Liver (tissue), 8 donors: ENCODE measurements at regions not wholly inside any gene's neighbourhood (a gene's known extent, or its start where the extent isn't known, plus 50 kb on each side); places are given as distances from the start of the nearest gene placed in this dataset.

Source experiments
- DNase-seq: peaks from one replicate; pipeline ENCODE4 v3.0.0-alpha.2; 2017; ENCODE audit warnings: low spot score
- H3K27ac ChIP-seq, 2 donors: one replicate each; pipeline ENCODE4 v1.7.0; 2013; ENCODE audit warnings: inconsistent platforms in 2 of 2, low read length in 2 of 2, control low read depth in 1 of 2, low read depth in 1 of 2, mild to moderate bottlenecking in 1 of 2
- H3K27me3 ChIP-seq, 4 donors: one replicate each; pipeline versions ENCODE4 v1.6.1 to v1.7.0; 2013; ENCODE audit warnings: low read length in 3 of 4, inconsistent platforms in 1 of 4, mild to moderate bottlenecking in 1 of 4, moderate library complexity in 1 of 4; ENCODE audit not compliant: control insufficient read depth in 4 of 4, insufficient read depth in 4 of 4
- H3K36me3 ChIP-seq, 4 donors: one replicate each; pipeline versions ENCODE4 v1.6.1 to v1.7.0; 2013; ENCODE audit warnings: low read length in 3 of 4, mild to moderate bottlenecking in 3 of 4, low read depth in 1 of 4, moderate library complexity in 1 of 4; ENCODE audit not compliant: control insufficient read depth in 4 of 4, insufficient read depth in 3 of 4
- H3K4me1 ChIP-seq, 4 donors: one replicate each; pipeline versions ENCODE4 v1.6.1 to v1.7.0; 2013; ENCODE audit warnings: low read length in 3 of 4, mild to moderate bottlenecking in 3 of 4, moderate library complexity in 1 of 4; ENCODE audit not compliant: control insufficient read depth in 4 of 4, insufficient read depth in 4 of 4
- H3K4me3 ChIP-seq, 3 donors: one replicate each; pipeline versions ENCODE4 v1.6.1 to v1.7.0; 2013; ENCODE audit warnings: low read length in 3 of 3, control low read depth in 1 of 3, low read depth in 1 of 3, mild to moderate bottlenecking in 1 of 3
- H3K9ac ChIP-seq, 2 donors: one replicate each; pipeline ENCODE4 v1.7.0; 2013; ENCODE audit warnings: low read length in 2 of 2, mild to moderate bottlenecking in 2 of 2, moderate library complexity in 2 of 2, control low read depth in 1 of 2, low read depth in 1 of 2
- H3K9me3 ChIP-seq, 4 donors: one replicate each; pipeline versions ENCODE4 v1.6.1 to v1.7.0; 2013; ENCODE audit warnings: low read length in 3 of 4; ENCODE audit not compliant: control insufficient read depth in 4 of 4
- EGR1 ChIP-seq, 2 donors: IDR thresholded peaks; 2 replicates each; pipeline ENCODE4 v1.6.1; 2016 to 2018; ENCODE audit warnings: antibody characterized with exemption in 2 of 2, low read depth in 2 of 2
- FOXA1 ChIP-seq: IDR thresholded peaks from 2 replicates; pipeline ENCODE4 v1.6.1; 2016; ENCODE audit warnings: antibody characterized with exemption
- FOXA2 ChIP-seq: IDR thresholded peaks from 2 replicates; pipeline ENCODE4 v1.6.1; 2016; ENCODE audit warnings: antibody characterized with exemption
- GABPA ChIP-seq, 2 donors: IDR thresholded peaks in 1 of 2; conservative IDR thresholded peaks in 1 of 2; 2 replicates each; pipeline ENCODE4 v1.6.1; 2016; ENCODE audit warnings: antibody characterized with exemption in 2 of 2, mild to moderate bottlenecking in 1 of 2, moderate library complexity in 1 of 2
- HNF4A ChIP-seq, 2 donors: conservative IDR thresholded peaks; 2 replicates each; pipeline ENCODE4 v1.6.1; 2016; ENCODE audit warnings: antibody characterized with exemption in 2 of 2, mild to moderate bottlenecking in 2 of 2
- JUND ChIP-seq, 2 donors: IDR thresholded peaks; 2 replicates each; pipeline ENCODE4 v1.6.1; 2016; ENCODE audit warnings: antibody characterized with exemption in 2 of 2
- NR2F2 ChIP-seq: IDR thresholded peaks from 2 replicates; pipeline ENCODE4 v1.6.1; 2016; ENCODE audit warnings: antibody characterized with exemption
- RAD21 ChIP-seq, 2 donors: IDR thresholded peaks; 2 replicates each; pipeline ENCODE4 v1.6.1; 2016; ENCODE audit warnings: antibody characterized with exemption in 2 of 2, mild to moderate bottlenecking in 2 of 2
- REST ChIP-seq: IDR thresholded peaks from 2 replicates; pipeline ENCODE4 v1.6.1; 2016; ENCODE audit warnings: antibody characterized with exemption, mild to moderate bottlenecking
- TAF1 ChIP-seq: conservative IDR thresholded peaks from 2 replicates; pipeline ENCODE4 v1.6.1; 2016; ENCODE audit warnings: antibody characterized with exemption, mild to moderate bottlenecking
- YY1 ChIP-seq: IDR thresholded peaks from 2 replicates; pipeline ENCODE4 v1.6.1; 2016; ENCODE audit warnings: antibody characterized with exemption, mild to moderate bottlenecking
- ZBTB33 ChIP-seq: IDR thresholded peaks from 2 replicates; pipeline ENCODE4 v1.6.1; 2016; ENCODE audit warnings: antibody characterized with exemption
- WGBS: extraction: QIAGEN DNeasy Blood & Tissue Kit; methylation state at CpG from one replicate; pipeline ENCODE4 v1.1.7; 2013; 5-methylcytosine and 5-hydroxymethylcytosine counted together
- TF ChIP-seq, protein P1 (sequence below): IDR thresholded peaks from 2 replicates; pipeline ENCODE4 v1.6.1; 2016; ENCODE audit warnings: antibody characterized with exemption
- TF ChIP-seq, protein P2 (sequence below): fragments of 150-350 bp; IDR thresholded peaks from 2 replicates; pipeline ENCODE4 v1.5.1; 2017; ENCODE audit warnings: improper control_type of control experiment, low read depth, low read length; ENCODE audit not compliant: missing input control
- donor health status: healthy.
- donor health status: healthy.
- donor health status: healthy.
- donor health status: healthy.
- donor health status: healthy.

- WGBS: 88% methylated on average over 2 of the region's 2 CpGs
- no peak overlapping the region for H3K27ac ChIP-seq
- H3K27me3 ChIP-seq: no peaks in the 10 kb centered on the region
- no peaks in the 10 kb centered on the region for H3K36me3 ChIP-seq
- peaks cover 0 to 9% (median 0%) of the 10 kb centered on the region in 4 donors for H3K4me1 ChIP-seq
- no peak overlapping the region for H3K9ac ChIP-seq
- TF ChIP-seq FOXA1: no peak
- no peak for TF ChIP-seq HNF4A (conservative IDR thresholded peaks at IDR 0.05)
- TF ChIP-seq, protein P1, sequence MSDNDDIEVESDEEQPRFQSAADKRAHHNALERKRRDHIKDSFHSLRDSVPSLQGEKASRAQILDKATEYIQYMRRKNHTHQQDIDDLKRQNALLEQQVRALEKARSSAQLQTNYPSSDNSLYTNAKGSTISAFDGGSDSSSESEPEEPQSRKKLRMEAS: no peak
- TF ChIP-seq GABPA (IDR thresholded peaks at IDR 0.05 in 1 of 2, conservative IDR thresholded peaks at IDR 0.05 in 1 of 2): no peak
- no peak for TF ChIP-seq FOXA2
- TF ChIP-seq, protein P2, sequence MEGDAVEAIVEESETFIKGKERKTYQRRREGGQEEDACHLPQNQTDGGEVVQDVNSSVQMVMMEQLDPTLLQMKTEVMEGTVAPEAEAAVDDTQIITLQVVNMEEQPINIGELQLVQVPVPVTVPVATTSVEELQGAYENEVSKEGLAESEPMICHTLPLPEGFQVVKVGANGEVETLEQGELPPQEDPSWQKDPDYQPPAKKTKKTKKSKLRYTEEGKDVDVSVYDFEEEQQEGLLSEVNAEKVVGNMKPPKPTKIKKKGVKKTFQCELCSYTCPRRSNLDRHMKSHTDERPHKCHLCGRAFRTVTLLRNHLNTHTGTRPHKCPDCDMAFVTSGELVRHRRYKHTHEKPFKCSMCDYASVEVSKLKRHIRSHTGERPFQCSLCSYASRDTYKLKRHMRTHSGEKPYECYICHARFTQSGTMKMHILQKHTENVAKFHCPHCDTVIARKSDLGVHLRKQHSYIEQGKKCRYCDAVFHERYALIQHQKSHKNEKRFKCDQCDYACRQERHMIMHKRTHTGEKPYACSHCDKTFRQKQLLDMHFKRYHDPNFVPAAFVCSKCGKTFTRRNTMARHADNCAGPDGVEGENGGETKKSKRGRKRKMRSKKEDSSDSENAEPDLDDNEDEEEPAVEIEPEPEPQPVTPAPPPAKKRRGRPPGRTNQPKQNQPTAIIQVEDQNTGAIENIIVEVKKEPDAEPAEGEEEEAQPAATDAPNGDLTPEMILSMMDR: no peak
- H3K4me3 ChIP-seq: no peak overlapping the region
- no peak for DNase-seq
- no peaks in the 10 kb centered on the region for H3K9me3 ChIP-seq
Observed at GRCh38 chr7:84912537-84912936, 274.3 kb downstream of the SEMA3D start.

GRCh38 chr7:84912018-84912417 is 274.8 kb downstream of the SEMA3D start:
- Histone ChIP-seq H3K27ac (no peak overlapping the region), H3K9ac (no peak overlapping the region), H3K4me3 (no peak overlapping the region), H3K4me1 (peaks cover 0 to 9% (median 0%) of the 10 kb centered on the region in 4 donors), H3K27me3 (no peaks in the 10 kb centered on the region), H3K36me3 (no peaks in the 10 kb centered on the region), H3K9me3 (no peaks in the 10 kb centered on the region)
- TF ChIP-seq, protein P2: no peak
- TF ChIP-seq TAF1 (no peak), RAD21 (IDR thresholded peaks at IDR 0.05) (no peak), HNF4A (conservative IDR thresholded peaks at IDR 0.05) (no peak), FOXA1 (no peak), NR2F2 (no peak), GABPA (IDR thresholded peaks at IDR 0.05 in 1 of 2, conservative IDR thresholded peaks at IDR 0.05 in 1 of 2) (no peak), EGR1 (IDR thresholded peaks at IDR 0.05; ENCODE audit: low read depth in 2 of 2) (no peak), FOXA2 (no peak), JUND (IDR thresholded peaks at IDR 0.05) (no peak)
- TF ChIP-seq, protein P1: no peak
- no peak for DNase-seq

DNA sequence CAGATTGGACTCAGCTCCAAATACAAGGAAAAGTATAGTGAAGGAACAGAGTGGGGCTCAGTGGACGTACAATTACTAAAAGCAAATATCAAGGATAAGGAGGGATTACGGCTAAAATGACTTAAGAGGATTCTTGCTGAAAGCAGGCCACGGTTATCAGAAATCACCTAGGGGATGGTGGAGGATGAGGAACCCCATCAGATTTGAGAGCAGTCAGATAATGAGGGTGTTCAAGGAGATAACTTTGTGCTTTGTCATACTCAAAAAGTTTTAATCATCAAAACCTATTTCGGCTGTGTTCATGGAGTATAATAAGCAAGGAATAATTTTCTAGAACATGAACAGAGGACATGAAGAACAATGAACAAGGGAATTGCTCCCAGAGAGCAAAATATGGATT is 275.8 kb downstream of the SEMA3D start:
- no peak for DNase-seq
- Histone ChIP-seq H3K9ac (no peak overlapping the region), H3K9me3 (no peaks in the 10 kb centered on the region), H3K4me3 (no peak overlapping the region), H3K36me3 (no peaks in the 10 kb centered on the region), H3K4me1 (peaks cover 0 to 4% (median 0%) of the 10 kb centered on the region in 4 donors), H3K27me3 (no peaks in the 10 kb centered on the region), H3K27ac (no peak overlapping the region)
- 85% methylated on average over 4 of the region's 4 CpGs for WGBS
- TF ChIP-seq ZBTB33 (no peak), REST (no peak), FOXA2 (no peak), HNF4A (conservative IDR thresholded peaks at IDR 0.05) (no peak), FOXA1 (no peak), YY1 (no peak)
- TF ChIP-seq, protein P2: no peak
